Heart right ventricle (tissue), 16 donors: ENCODE measurements at regions not wholly inside any gene's neighbourhood (a gene's known extent, or its start where the extent isn't known, plus 50 kb on each side); places are given as distances from the start of the nearest gene placed in this dataset.

Source experiments
- ATAC-seq, 8 donors: fragments of 200-7000 bp; cut with Tn5 transposase; one replicate each; pipeline ENCODE4 v1.9.1; 2020; ENCODE audit warnings: mild to moderate bottlenecking in 8 of 8, moderate library complexity in 8 of 8, moderate number of reproducible peaks in 1 of 8
- DNase-seq, 2 donors: peaks; one replicate each; pipeline ENCODE4 v3.0.0-alpha.2; 2020
- H3K27ac ChIP-seq, 10 donors: fragments of 200-600 bp; sonication (generic) in 2 of 10; one replicate each; pipeline versions ENCODE4 v1.5.0 to v1.8.0; 2020 to 2022; ENCODE audit warnings: mild to moderate bottlenecking in 3 of 10
- H3K27me3 ChIP-seq, 7 donors: fragments of 200-600 bp; one replicate each; pipeline ENCODE4 v1.8.0; 2021 to 2022; ENCODE audit warnings: mild to moderate bottlenecking in 2 of 7
- H3K36me3 ChIP-seq, 9 donors: fragments of 200-600 bp; sonication (generic) in 1 of 9; one replicate each; pipeline versions ENCODE4 v1.5.0 to v1.8.0; 2020 to 2022; ENCODE audit warnings: mild to moderate bottlenecking in 2 of 9
- H3K4me1 ChIP-seq, 9 donors: fragments of 200-600 bp; sonication (generic) in 1 of 9; one replicate each; pipeline versions ENCODE4 v1.5.0 to v1.8.0; 2020 to 2022; ENCODE audit warnings: mild to moderate bottlenecking in 4 of 9
- H3K4me3 ChIP-seq, 10 donors: fragments of 200-600 bp; sonication (generic) in 2 of 10; one replicate each; pipeline versions ENCODE4 v1.5.0 to v1.8.0; 2020 to 2022; ENCODE audit warnings: mild to moderate bottlenecking in 7 of 10, moderate library complexity in 2 of 10
- H3K9me3 ChIP-seq, 11 donors: fragments of 200-600 bp in 10 of 11; sonication (generic) in 2 of 11; one replicate each; pipeline versions ENCODE4 v1.5.0 to v1.8.0; 2013 to 2022; ENCODE audit warnings: mild to moderate bottlenecking in 2 of 11, control low read depth in 1 of 11, moderate library complexity in 1 of 11
- CTCF ChIP-seq, 9 donors: fragments of 200-600 bp; sonication (generic) in 2 of 9; IDR thresholded peaks; one replicate each; pipeline versions ENCODE4 v1.5.0 to v1.8.0; 2021 to 2022; ENCODE audit warnings: antibody characterized with exemption in 9 of 9, mild to moderate bottlenecking in 5 of 9, moderate library complexity in 1 of 9
- WGBS, 2 donors: extraction: QIAGEN DNeasy Blood & Tissue Kit; methylation state at CpG; one replicate each; pipeline ENCODE4 v1.1.7; 2013; ENCODE audit warnings: inconsistent platforms in 1 of 2; 5-methylcytosine and 5-hydroxymethylcytosine counted together
- intact Hi-C, 10 donors: fragments of 100-400 bp; cut with DNase I; formaldehyde crosslinking; loops; one replicate each; pipeline versions ENCODE4 v1.11.1 to v1.14.2; 2022
- donor health status: Arrhythmogenic right ventricular cardiomyopathy.
- donor health status: ischemic (EF 13 %, LVEDD 7.1; RV severe dilation, severe dysfunction).
- donor health status: healthy with polysubstance abuse.
- donor health status: DM: no; HTN: yes; CAD: no.
- donor health status: DM: no; HTN: no; CAD: no.
- donor health status: ischemic (EF 25% LVEDD 6.9; RV normal size, moderate dysfunction).
- donor health status: ischemic (EF 25% LVEDD 5.7; RV mildly dilated, moderate dysfunction).
- donor health status: healthy.
- donor health status: DM: yes; HTN: yes; CAD: no.
- donor health status: Ischemic cardiomyopathy.
- donor health status: ischemic (EF 35%, LVEDD 5.7; RV mildly dilated, moderate dysfunction).
- donor health status: nonischemic (EF 11% LVEDD 7.7; RV severe dilation, severe dysfunction).
- donor health status: DM: yes; HTN: yes; CAD: no.
- donor health status: PGD.
- donor health status: ischemic (EF 29% LVEDD 5.4; RV normal size, mild dysfunction).
- donor health status: nonischemic (EF 23%, LVEDD 6.1; RV moderate dilation, normal function).

DNA sequence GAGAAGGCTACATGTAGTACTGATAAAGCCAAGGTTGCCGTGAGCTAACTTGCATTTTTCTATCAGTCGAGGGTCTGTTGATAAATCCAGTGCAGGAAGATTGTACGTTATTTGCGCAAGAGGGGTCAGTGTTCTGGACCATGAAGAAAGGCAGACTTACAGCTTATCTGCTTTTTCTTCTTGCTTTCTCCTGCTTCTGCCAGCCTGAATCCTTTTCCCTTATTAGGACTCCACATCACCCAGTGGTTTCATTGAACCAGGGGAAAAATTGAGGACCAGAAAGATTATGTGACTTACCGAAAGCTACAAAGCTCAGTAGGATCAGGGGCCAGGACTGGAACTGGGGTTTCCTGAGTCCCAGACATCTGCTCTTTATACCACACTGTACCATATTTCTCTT, 534.6 kb upstream of the BRINP1 start:
- no peak overlapping the region for H3K27ac ChIP-seq
- peaks cover 0 to 29% (median 10%) of the 10 kb centered on the region in 11 donors for H3K9me3 ChIP-seq
- DNase-seq (no peak), ATAC-seq (no peak)
- no peaks in the 10 kb centered on the region for H3K36me3 ChIP-seq
- 51 to 55% methylated on average over 5 of the region's 5 CpGs for WGBS, 2 donors
- peaks cover 0 to 9% (median 0%) of the 10 kb centered on the region in 7 donors for H3K27me3 ChIP-seq
- H3K4me3 ChIP-seq: no peak overlapping the region
- intact Hi-C loops: no loop called here
- no peaks in the 10 kb centered on the region for H3K4me1 ChIP-seq
- no peak for TF ChIP-seq CTCF (IDR thresholded peaks at IDR 0.05)

GRCh38 chr9:119902611-119903010, 533.4 kb upstream of the BRINP1 start:
- DNase-seq (no peak), ATAC-seq (no peak)
- WGBS, 2 donors: 31 to 34% methylated on average over 4 of the region's 4 CpGs
- no peak overlapping the region for H3K27ac ChIP-seq
- no peak overlapping the region for H3K4me3 ChIP-seq
- no peak for TF ChIP-seq CTCF (IDR thresholded peaks at IDR 0.05)
- H3K9me3 ChIP-seq: peaks cover 0 to 16% (median 0%) of the 10 kb centered on the region in 11 donors
- intact Hi-C loops: no loop called here
- H3K27me3 ChIP-seq: peaks cover 0 to 9% (median 0%) of the 10 kb centered on the region in 7 donors
- H3K36me3 ChIP-seq: no peaks in the 10 kb centered on the region
- H3K4me1 ChIP-seq: no peaks in the 10 kb centered on the region

DNA sequence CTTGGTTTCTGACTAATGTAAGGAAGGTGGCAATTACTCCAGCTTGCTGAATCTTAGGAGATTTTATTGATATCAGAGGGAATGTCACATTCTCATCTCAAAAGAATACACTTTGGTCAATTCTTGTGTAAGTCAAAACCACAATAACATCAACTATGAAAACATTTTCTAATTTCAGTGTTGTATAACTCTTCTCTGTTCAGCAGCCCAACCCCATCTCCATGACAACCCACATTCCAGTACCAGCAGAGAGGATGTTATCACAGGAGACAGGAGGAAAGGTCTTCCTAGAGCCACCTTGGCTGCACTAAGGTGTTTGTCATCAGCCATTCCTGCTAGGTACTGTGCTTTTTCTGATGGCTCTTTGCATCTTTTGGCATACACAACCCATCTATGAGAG, 529.1 kb upstream of the BRINP1 start:
- intact Hi-C loops: no loop called here
- Histone ChIP-seq H3K9me3 (peaks cover 0 to 10% (median 0%) of the 10 kb centered on the region in 11 donors), H3K36me3 (no peaks in the 10 kb centered on the region), H3K4me1 (no peaks in the 10 kb centered on the region), H3K4me3 (no peak overlapping the region), H3K27me3 (peaks cover 0 to 15% (median 6%) of the 10 kb centered on the region in 7 donors), H3K27ac (no peak overlapping the region)
- TF ChIP-seq CTCF (IDR thresholded peaks at IDR 0.05): no peak
- ATAC-seq (no peak), DNase-seq (no peak)

DNA sequence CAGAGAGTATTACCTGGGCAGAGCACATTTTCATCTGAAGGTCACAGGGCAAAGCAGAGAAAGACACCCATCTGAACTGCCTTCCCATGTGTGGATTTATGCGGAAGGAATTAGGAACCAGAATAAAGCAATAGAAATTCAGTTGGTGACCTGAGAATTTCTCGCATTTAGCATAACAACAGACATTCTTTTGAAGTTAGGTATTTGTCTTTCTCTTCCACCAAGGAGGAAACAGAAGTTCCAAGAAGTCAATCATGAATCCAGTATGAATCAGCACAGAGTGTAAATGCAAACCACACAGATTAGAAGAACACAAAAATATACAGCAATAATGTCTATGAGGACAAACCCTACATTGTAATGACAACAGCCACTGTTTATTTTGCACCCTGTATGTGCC, 515.2 kb upstream of the BRINP1 start:
- intact Hi-C loops: loop anchor here in 1 of 10 donors (10.0 kb wide), 1 partner anchor 60 kb away; no protein-coding TSS in a partner anchor
- Histone ChIP-seq H3K36me3 (no peaks in the 10 kb centered on the region), H3K27me3 (no peaks in the 10 kb centered on the region), H3K4me1 (no peaks in the 10 kb centered on the region), H3K9me3 (peaks cover 0 to 2% (median 0%) of the 10 kb centered on the region in 11 donors), H3K4me3 (no peak overlapping the region), H3K27ac (no peak overlapping the region)
- TF ChIP-seq CTCF (IDR thresholded peaks at IDR 0.05): no peak
- DNase-seq: no peak
- 55 to 63% methylated on average over 2 of the region's 2 CpGs for WGBS, 2 donors
- no peak for ATAC-seq
